CD4-positive, alpha-beta T cell (primary cell): ENCODE measurements at regions not wholly inside any gene's neighbourhood (a gene's known extent, or its start where the extent isn't known, plus 50 kb on each side); places are given as distances from the start of the nearest gene placed in this dataset.

Experiments
- ATAC-seq: fragments of 200-7000 bp; cut with Tn5 transposase; one replicate; pipeline ENCODE4 v1.10.0; 2022; ENCODE audit warnings: mild to moderate bottlenecking; ENCODE audit not compliant: poor library complexity
- CTCF ChIA-PET: fragments of 350-600 bp; sonication (Branson Sonifier 250); formaldehyde crosslinking; loops from one replicate; lab custom pipeline; 2021; ENCODE audit warnings: antibody characterized with exemption, inconsistent platforms; lab: Charles Lee
- POLR2A ChIA-PET: fragments of 350-600 bp; sonication (Branson Sonifier 250); formaldehyde crosslinking; loops from one replicate; lab custom pipeline; 2021; ENCODE audit warnings: antibody characterized with exemption, inconsistent platforms; lab: Charles Lee
- DNase-seq, 14 experiments: peaks; one replicate each; pipeline ENCODE4 v3.0.0-alpha.2; 2013 to 2020; ENCODE audit warnings: mixed read lengths in 2 of 14
- H3K27ac ChIP-seq, 2 donors: one replicate each; pipeline versions ENCODE4 v1.5.1 to v1.7.0; 2013; ENCODE audit warnings: low read length in 2 of 2, low read depth in 1 of 2, mild to moderate bottlenecking in 1 of 2
- H3K27me3 ChIP-seq, 2 experiments: 1 replicate in 1 of 2; 2 replicates in 1 of 2; pipeline versions ENCODE4 v1.6.1 to v1.7.0; 2013; ENCODE audit warnings: low read length in 2 of 2, control low read depth in 1 of 2, mild to moderate bottlenecking in 1 of 2, moderate library complexity in 1 of 2; ENCODE audit not compliant: insufficient read depth in 2 of 2, control insufficient read depth in 1 of 2
- H3K36me3 ChIP-seq: one replicate; pipeline ENCODE4 v1.6.1; 2013; ENCODE audit warnings: low read length, control low read depth; ENCODE audit not compliant: insufficient read depth
- H3K4me1 ChIP-seq: one replicate; pipeline ENCODE4 v1.6.1; 2013; ENCODE audit warnings: low read length, control low read depth; ENCODE audit not compliant: insufficient read depth
- H3K4me3 ChIP-seq: one replicate; pipeline ENCODE4 v1.5.1; 2013; ENCODE audit warnings: mild to moderate bottlenecking, low read length, moderate library complexity
- H3K9me3 ChIP-seq, 2 experiments: 1 replicate in 1 of 2; 2 replicates in 1 of 2; pipeline versions ENCODE4 v1.6.1 to v1.7.0; 2013; ENCODE audit warnings: low read length in 2 of 2, mild to moderate bottlenecking in 2 of 2, control low read depth in 1 of 2, moderate library complexity in 1 of 2; ENCODE audit not compliant: control insufficient read depth in 1 of 2, insufficient read depth in 1 of 2
- H3K27ac Mint-ChIP-seq: one replicate; pipeline ENCODE4 v1.8.0; 2020; ENCODE audit warnings: mixed read lengths
- H3K27me3 Mint-ChIP-seq: one replicate; pipeline ENCODE4 v1.8.0; 2021; ENCODE audit warnings: mixed read lengths
- H3K36me3 Mint-ChIP-seq: one replicate; pipeline ENCODE4 v1.8.0; 2021; ENCODE audit warnings: low read depth, mixed read lengths
- H3K4me1 Mint-ChIP-seq: one replicate; pipeline ENCODE4 v1.8.0; 2021; ENCODE audit warnings: low read depth, mixed read lengths
- H3K4me3 Mint-ChIP-seq: one replicate; pipeline ENCODE4 v1.8.0; 2020; ENCODE audit warnings: mild to moderate bottlenecking, mixed read lengths
- H3K9me3 Mint-ChIP-seq: one replicate; pipeline ENCODE4 v1.8.0; 2020; ENCODE audit warnings: mixed read lengths
- CTCF ChIP-seq: fragments of 200-600 bp; IDR thresholded peaks from one replicate; pipeline ENCODE4 v1.8.0; 2022; ENCODE audit warnings: antibody characterized with exemption, mild to moderate bottlenecking
- intact Hi-C, 2 experiments: fragments of 100-400 bp; cut with DNase I in 1 of 2; cut with micrococcal nuclease in 1 of 2; formaldehyde crosslinking; loops; one replicate each; pipeline versions ENCODE4 v1.15.1 to v1.9.0; 2023 to 2025; cut with DNase I, micrococcal nuclease

GRCh38 chr6:24004062-24004461, 122.0 kb upstream of the NRSN1 start:
- H3K4me1 ChIP-seq, result no peaks in the 10 kb centered on the region
- Mint-ChIP-seq H3K27ac (no peak overlapping the region), H3K9me3 (peaks cover 2% of the 10 kb centered on the region), H3K4me1 (no peaks in the 10 kb centered on the region), H3K4me3 (no peak overlapping the region), H3K27me3 (no peaks in the 10 kb centered on the region), H3K36me3 (no peaks in the 10 kb centered on the region)
- H3K27ac ChIP-seq, result no peak overlapping the region
- no peaks in the 10 kb centered on the region for H3K9me3 ChIP-seq
- intact Hi-C loops, result no loop called here
- ChIA-PET CTCF (no interaction called here), POLR2A (no interaction called here)
- H3K27me3 ChIP-seq, result no peaks in the 10 kb centered on the region
- no peak for ATAC-seq
- no peak for DNase-seq
- no peak for TF ChIP-seq CTCF
- H3K4me3 ChIP-seq, result no peak overlapping the region
- H3K36me3 ChIP-seq, result no peaks in the 10 kb centered on the region

- POLR2A ChIA-PET, result no interaction called here
Measured at GRCh38 chr6:24004659-24005058, 121.4 kb upstream of the NRSN1 start.

GRCh38 chr6:24006254-24006653, 119.8 kb upstream of the NRSN1 start:
- no peak overlapping the region for H3K27ac Mint-ChIP-seq
- ChIA-PET POLR2A (no interaction called here), CTCF (no interaction called here)
- H3K27ac ChIP-seq, result no peak overlapping the region
- H3K27me3 Mint-ChIP-seq, result no peaks in the 10 kb centered on the region
- H3K9me3 ChIP-seq, result no peaks in the 10 kb centered on the region
- TF ChIP-seq CTCF, result no peak
- no peaks in the 10 kb centered on the region for H3K4me1 Mint-ChIP-seq
- no peak overlapping the region for H3K4me3 Mint-ChIP-seq
- intact Hi-C loops, result no loop called here
- H3K36me3 ChIP-seq, result no peaks in the 10 kb centered on the region
- H3K4me1 ChIP-seq, result no peaks in the 10 kb centered on the region
- peaks cover 2% of the 10 kb centered on the region for H3K9me3 Mint-ChIP-seq
- H3K4me3 ChIP-seq, result no peak overlapping the region
- H3K36me3 Mint-ChIP-seq, result no peaks in the 10 kb centered on the region
- DNase-seq, result no peak
- ATAC-seq, result no peak
- no peaks in the 10 kb centered on the region for H3K27me3 ChIP-seq

More at GRCh38 chr6:24004659-24005058, 121.4 kb upstream of the NRSN1 start:
- no peak for TF ChIP-seq CTCF
- H3K27ac Mint-ChIP-seq, result no peak overlapping the region
- intact Hi-C loops, result no loop called here
- ATAC-seq (no peak), DNase-seq (no peak)
- Histone ChIP-seq H3K27ac (no peak overlapping the region), H3K9me3 (no peaks in the 10 kb centered on the region), H3K36me3 (no peaks in the 10 kb centered on the region), H3K27me3 (no peaks in the 10 kb centered on the region), H3K4me3 (no peak overlapping the region), H3K4me1 (no peaks in the 10 kb centered on the region)
- H3K36me3 Mint-ChIP-seq, result no peaks in the 10 kb centered on the region
- no peaks in the 10 kb centered on the region for H3K4me1 Mint-ChIP-seq
- H3K4me3 Mint-ChIP-seq, result no peak overlapping the region
- CTCF ChIA-PET, result no interaction called here
- H3K27me3 Mint-ChIP-seq, result no peaks in the 10 kb centered on the region
- H3K9me3 Mint-ChIP-seq, result peaks cover 2% of the 10 kb centered on the region
